Retinal pigment epithelial cell (primary cell): ENCODE measurements at regions not wholly inside any gene's neighbourhood (a gene's known extent, or its start where the extent isn't known, plus 50 kb on each side); places are given as distances from the start of the nearest gene placed in this dataset.

ENCODE experiments used
- DNase-seq: peaks from one replicate; pipeline ENCODE4 v3.0.0-alpha.2; 2010; ENCODE audit warnings: low read depth
- H3K4me3 ChIP-seq: 2 replicates; pipeline ENCODE4 v1.5.1; 2011; ENCODE audit warnings: mild to moderate bottlenecking, low read length, control low read depth, moderate library complexity
- TF ChIP-seq, protein P1 (sequence below): conservative IDR thresholded peaks from 2 replicates; pipeline ENCODE4 v1.5.1; 2011; ENCODE audit warnings: low read depth, low read length, control low read depth, inconsistent platforms

DNA sequence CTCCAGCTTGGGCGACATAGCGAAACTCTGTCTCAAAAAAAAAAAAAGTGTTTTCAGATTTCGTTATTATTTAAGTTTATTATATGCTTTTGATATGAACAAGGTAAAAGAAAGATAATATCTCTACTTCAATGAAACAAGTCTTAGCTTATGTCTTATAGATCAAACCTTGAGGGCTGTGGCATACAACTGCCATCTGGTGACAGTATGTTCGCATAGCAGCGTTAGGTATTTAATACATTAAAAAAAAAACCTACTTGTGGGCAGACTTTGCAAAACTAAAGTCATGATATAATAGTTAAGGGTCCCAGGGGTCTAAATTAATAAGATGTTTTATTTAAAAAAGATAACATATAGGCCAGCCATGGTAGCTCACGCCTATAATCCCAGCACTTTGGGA lies 161.2 kb upstream of the AMOT start:
- H3K4me3 ChIP-seq = no peak overlapping the region
- DNase-seq = no peak
- TF ChIP-seq, protein P1, sequence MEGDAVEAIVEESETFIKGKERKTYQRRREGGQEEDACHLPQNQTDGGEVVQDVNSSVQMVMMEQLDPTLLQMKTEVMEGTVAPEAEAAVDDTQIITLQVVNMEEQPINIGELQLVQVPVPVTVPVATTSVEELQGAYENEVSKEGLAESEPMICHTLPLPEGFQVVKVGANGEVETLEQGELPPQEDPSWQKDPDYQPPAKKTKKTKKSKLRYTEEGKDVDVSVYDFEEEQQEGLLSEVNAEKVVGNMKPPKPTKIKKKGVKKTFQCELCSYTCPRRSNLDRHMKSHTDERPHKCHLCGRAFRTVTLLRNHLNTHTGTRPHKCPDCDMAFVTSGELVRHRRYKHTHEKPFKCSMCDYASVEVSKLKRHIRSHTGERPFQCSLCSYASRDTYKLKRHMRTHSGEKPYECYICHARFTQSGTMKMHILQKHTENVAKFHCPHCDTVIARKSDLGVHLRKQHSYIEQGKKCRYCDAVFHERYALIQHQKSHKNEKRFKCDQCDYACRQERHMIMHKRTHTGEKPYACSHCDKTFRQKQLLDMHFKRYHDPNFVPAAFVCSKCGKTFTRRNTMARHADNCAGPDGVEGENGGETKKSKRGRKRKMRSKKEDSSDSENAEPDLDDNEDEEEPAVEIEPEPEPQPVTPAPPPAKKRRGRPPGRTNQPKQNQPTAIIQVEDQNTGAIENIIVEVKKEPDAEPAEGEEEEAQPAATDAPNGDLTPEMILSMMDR = no peak

DNA sequence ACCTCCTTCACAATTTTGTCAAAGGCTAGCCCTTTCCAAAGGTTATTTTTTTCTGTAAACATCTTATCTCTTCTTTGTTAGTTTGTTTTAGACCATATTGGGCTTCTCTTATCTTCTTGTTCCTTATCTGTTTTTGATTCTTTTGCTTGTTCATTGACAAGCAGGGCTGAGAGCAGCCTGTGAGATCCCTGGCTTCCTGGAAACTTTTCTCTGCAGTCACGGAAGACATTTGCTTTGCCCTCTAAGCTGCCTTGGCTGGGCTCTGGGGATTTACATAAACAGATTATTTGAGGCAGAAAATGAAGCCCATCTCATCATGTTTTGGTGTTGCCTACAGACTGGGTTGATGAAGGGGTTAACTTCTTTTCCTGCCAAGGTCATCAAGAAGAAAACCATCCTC lies 157.4 kb upstream of the AMOT start:
- TF ChIP-seq, protein P1 = no peak
- no peak for DNase-seq
- no peak overlapping the region for H3K4me3 ChIP-seq

DNA sequence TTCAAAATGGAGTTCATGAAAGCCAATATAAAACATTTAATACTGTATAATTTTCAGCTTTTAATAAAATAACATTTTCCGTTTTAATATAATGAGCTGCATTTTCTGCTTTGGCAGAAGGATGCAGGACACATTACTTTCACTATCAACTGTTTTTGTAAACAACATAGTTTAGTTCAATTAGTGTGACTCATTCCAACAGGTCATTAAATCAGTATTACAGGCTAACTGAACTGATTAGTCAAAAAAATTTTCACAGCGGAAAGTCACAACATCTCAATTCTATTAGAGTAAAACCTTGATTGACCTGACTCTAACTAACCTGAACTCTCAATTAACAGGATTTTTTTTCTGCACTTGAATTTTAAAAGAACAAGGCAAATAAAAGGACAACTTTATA lies 151.2 kb upstream of the AMOT start:
- DNase-seq = no peak
- TF ChIP-seq, protein P1 = no peak
- H3K4me3 ChIP-seq = no peak overlapping the region

DNA sequence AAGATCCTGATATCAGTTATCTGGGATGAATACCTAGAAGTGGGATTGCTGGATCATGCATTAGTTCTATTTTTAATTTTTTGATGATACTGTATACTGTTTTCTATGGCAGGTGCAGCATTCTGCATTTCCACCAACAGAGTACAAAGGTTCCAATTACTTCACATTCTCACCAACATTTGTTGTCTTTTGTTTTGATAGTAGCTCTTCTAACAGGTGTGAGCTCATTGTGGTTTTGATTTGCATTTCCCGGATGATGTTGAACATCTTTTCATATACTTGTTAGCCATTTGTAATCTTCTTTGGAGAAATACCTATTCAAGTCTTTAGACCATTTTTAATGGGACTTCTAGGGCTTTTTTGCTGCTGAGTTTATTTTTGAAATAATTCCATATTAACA lies 139.2 kb upstream of the AMOT start:
- TF ChIP-seq, protein P1 = no peak
- no peak overlapping the region for H3K4me3 ChIP-seq
- DNase-seq = no peak

DNA sequence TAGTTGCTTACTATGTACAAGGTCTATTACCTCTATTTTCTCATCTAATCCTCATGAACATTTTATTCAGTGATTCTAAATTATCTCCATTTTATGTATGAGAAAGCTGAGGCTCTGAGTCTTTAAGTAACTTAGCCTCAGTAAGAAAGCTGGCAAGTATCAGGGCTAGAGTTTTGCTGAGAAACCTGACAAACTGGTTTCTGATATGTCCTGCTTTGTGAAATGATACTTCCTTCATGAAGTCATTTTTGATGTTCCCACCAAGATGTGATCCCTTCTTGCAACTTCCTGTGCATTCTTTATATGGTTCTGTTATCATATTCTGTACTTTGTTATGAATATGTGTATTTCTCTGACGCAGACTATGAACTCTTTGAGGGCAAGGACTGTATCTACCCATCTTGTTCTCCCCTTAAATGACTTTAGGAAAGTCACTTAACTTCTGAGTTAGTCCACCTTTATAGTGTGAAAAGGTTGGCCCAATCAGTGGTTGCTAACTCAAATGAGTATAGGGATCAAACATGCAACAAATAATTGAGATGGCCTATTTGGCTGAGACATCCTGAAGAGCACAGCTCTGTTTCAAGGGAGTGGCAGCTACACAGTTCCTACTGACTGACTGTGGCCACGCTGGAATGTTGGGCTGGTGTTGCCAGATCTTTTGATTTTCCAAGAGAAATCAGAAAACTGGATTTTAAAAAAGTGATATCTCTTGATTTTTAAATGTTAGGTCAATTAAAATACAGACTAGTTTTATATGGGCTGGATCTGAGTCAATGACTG lies 127.9 kb upstream of the AMOT start:
- no peak overlapping the region for H3K4me3 ChIP-seq
- no peak for DNase-seq
- TF ChIP-seq, protein P1 = no peak

DNA sequence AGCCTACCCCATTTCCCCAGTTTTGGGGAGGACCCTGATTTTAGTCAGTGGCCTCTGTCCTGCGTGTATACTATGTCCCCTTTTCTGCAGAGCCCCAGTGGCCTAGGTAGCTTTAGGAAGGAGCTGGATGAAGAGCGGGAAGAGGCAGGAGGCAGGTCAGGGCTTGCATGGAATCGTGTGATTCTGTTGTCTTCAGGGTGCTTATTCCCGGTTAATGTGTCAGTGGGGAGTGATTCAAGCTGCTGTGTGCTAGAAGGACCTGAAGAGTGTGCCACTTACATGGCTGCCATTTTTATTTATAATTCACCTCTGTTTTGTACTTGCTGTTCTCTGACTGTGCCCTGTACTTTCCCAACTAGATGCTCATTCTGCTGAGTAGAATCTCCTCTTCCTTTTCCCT lies 127.3 kb upstream of the AMOT start:
- no peak overlapping the region for H3K4me3 ChIP-seq
- no peak for DNase-seq
- TF ChIP-seq, protein P1 = no peak

DNA sequence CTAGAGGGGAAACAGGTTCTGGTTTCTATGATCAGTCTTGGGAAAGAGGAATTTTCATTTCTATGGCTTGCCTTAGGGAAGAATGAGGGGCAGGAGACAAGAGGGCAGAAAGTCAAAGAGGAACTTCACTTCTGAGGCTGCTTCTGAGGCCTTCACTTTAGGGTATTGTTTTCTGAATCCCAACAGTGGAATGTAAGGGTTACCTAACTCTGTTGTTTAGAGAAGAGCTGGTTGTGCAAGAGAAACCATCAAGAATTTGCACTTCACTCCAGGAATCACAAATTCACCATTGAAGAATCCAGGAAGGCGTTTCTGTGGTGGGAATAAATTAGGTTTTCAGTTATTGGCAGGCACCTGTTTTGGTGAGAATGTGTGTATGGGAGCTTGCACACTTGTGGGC lies 126.7 kb upstream of the AMOT start:
- DNase-seq = no peak
- no peak overlapping the region for H3K4me3 ChIP-seq
- TF ChIP-seq, protein P1 = no peak
